Head of caudate nucleus (tissue), 42 donors: ENCODE measurements at regions not wholly inside any gene's neighbourhood (a gene's known extent, or its start where the extent isn't known, plus 50 kb on each side); places are given as distances from the start of the nearest gene placed in this dataset.

Experiments
- DNase-seq, 42 donors: peaks; one replicate each; pipeline versions ENCODE4 v3.0.0 to v3.0.0-alpha.2; 2020 to 2021; ENCODE audit warnings: mixed read lengths in 7 of 42
- intact Hi-C: fragments of 100-400 bp; cut with DNase I; formaldehyde crosslinking; loops from one replicate; pipeline ENCODE4 v1.15.0; 2022

- intact Hi-C loops = no loop called here
- peak in 4 of 42 donors; percentile 8 to 47 (median 31) for DNase-seq
Measured at GRCh38 chr9:73219985-73220626, 68.4 kb downstream of the ANXA1 start.

GRCh38 chr9:73223594-73223993 is 71.9 kb downstream of the ANXA1 start:
- intact Hi-C loops = no loop called here
- DNase-seq = no peak

- intact Hi-C loops = no loop called here
- DNase-seq = no peak
Measured at GRCh38 chr9:73229543-73229942, 77.9 kb downstream of the ANXA1 start.

DNA sequence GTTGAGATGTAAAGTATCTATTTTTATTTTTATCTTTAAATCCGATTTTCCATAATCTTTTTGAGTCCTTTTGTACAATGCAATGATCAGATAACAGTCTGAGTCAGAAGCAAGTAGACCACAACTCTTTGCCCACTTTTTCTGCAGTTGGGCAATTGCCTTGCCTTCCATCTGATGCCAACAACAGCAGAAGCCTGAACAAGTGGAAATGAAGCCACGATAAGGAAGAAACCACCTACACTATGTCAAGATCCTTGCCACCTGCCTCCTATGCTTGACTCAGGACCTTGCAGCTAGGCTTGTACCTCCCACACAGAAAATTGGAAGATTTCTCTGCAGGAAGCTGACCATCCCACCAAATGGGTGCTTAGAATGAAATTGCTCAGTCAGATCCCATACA is 78.6 kb downstream of the ANXA1 start:
- DNase-seq = no peak
- intact Hi-C loops = no loop called here

- no peak for DNase-seq
- intact Hi-C loops = no loop called here
Measured at GRCh38 chr9:73231203-73231602, 79.5 kb downstream of the ANXA1 start.

DNA sequence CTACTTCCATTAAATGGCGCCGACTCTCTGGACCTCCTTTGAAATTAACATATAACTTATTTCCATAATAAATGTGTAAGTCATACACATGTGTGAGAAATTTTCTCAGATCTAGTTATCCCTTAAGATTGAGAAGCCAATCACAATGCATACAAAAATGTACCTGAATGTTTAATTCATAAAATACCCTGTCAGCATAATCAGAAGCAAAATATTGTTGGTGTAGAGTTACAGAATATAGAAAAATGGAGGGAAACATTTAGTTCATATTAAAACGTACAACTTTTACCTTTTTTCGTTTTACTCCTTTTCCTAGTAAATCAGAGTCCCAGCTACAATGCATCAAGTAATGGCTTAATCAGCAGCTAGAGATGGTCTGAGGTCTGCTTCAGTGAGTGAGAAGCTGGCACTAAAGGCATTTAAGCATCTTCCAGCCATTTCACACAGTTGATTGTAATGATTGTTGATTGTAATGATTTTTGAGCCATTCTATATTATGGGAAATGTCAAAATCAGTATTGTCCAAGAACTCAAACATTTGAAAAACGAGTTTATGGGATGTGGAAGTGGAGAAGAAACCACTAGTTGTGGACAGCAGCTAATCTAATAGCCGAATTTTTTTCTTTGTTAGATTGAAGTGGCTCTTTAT is 81.8 kb downstream of the ANXA1 start:
- intact Hi-C loops = no loop called here
- no peak for DNase-seq

DNA sequence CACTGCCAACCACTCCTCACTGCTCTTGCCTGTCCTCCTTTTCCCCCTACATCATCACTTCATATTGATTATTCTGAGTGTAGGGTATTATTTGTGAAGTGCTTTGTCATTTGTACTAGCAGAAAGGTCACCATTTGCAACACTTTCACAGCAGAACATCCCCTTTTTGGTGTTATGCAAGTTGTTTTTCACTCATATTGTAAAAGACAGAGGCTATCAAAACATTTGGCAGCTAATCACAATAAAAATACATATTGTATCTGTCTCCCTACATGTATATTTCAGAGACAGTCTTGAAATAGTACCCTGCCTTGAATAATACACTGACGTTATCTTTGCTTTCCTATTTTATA is 82.3 kb downstream of the ANXA1 start:
- DNase-seq = no peak
- intact Hi-C loops = no loop called here

GRCh38 chr9:73237140-73237539 is 85.5 kb downstream of the ANXA1 start:
- intact Hi-C loops = no loop called here
- DNase-seq = no peak

GRCh38 chr9:73239570-73240265 is 88.1 kb downstream of the ANXA1 start:
- DNase-seq = peak in 1 of 42 donors; percentile 15
- intact Hi-C loops = no loop called here

DNA sequence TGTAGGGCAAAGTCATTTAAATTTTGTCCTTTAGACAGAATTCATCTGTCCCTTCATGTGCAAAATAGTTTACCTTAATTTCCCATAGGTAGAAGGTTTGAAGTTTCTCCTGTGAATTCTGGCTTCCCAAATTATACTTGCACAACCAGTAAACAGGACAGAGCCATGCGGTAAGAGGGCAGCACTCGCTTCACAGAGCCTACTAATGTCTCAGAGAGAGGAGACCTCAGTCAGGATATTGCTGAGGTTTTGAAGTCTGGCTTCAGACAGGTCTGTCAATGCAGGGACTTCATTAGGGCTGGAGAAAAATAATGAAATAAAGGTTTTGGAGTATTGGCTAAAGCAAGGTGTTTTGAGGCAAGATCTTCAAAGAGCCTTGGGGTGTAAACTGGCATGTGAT is 91.4 kb downstream of the ANXA1 start:
- DNase-seq = no peak
- intact Hi-C loops = no loop called here

DNA sequence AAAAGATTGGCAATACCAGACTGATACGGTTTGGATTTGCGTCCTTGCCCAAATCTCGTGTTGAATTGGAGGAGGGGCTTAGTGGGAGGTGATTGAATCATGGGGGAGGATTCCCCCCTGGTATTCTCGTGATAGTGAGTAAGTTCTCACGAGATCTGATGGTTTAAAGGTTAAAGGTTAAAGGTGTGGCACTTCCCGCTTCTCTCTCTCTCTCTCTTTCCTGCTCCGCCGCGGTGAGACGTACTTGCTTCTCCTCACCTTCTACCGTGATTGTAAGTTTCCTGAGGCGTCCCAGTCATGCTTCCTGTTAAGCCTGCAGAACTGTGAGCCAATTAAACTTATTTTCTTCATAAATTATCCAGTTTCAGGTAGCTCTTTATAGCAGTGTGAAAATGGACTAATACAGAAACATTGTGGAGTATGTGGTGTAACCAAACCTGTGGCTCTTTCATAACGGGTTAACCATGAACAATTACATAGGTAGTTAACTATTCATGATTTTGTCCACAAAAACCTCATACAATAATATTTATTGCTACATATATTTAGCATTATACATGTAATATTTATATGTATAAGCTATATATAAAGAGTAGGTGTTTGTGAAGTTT is 107.5 kb downstream of the ANXA1 start:
- intact Hi-C loops = no loop called here
- DNase-seq = no peak

- intact Hi-C loops = no loop called here
- DNase-seq = no peak
Measured at GRCh38 chr9:73260506-73260905, 108.8 kb downstream of the ANXA1 start.

DNA sequence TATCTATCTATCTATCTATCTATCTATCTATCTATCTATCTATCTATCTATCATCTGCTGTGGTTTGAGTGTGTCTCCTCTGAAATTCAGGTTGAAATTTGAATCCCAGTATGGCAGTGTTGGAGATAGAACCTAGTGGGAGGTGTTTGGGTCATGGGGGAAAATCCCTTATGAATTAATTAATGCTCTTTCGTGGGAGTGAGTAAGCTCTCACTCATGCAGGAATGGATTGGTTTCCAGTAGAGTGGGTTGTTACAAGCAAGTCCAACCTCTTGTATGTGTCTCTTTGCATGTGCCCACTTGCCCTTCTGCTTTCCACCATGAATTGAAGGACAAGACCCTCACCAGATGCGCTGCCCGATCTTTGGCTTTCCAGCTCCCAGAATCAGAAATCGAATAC is 113.0 kb downstream of the ANXA1 start:
- intact Hi-C loops = no loop called here

DNA sequence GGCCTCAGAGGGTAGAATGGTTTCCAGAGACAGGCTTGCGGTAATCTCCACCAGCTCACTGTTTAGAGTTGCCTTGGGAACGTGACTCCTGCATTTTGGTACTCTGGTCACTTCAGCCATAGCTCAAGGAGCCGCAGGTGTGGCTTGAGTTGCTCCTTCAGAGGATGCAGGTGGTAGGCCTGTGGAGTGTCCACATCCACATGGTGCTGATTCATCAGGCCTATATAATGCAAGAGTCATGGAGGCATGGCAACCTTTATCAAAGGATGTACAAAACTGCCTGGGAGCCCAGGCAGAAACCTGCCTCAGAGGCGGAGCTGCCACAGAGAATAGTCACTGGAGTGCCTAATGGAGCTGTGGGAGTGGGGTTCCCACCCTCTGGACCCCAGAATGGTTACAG is 114.2 kb downstream of the ANXA1 start:
- intact Hi-C loops = no loop called here
- no peak for DNase-seq

More for the DNA sequence above, 113.0 kb downstream of the ANXA1 start:
- no peak for DNase-seq

DNA sequence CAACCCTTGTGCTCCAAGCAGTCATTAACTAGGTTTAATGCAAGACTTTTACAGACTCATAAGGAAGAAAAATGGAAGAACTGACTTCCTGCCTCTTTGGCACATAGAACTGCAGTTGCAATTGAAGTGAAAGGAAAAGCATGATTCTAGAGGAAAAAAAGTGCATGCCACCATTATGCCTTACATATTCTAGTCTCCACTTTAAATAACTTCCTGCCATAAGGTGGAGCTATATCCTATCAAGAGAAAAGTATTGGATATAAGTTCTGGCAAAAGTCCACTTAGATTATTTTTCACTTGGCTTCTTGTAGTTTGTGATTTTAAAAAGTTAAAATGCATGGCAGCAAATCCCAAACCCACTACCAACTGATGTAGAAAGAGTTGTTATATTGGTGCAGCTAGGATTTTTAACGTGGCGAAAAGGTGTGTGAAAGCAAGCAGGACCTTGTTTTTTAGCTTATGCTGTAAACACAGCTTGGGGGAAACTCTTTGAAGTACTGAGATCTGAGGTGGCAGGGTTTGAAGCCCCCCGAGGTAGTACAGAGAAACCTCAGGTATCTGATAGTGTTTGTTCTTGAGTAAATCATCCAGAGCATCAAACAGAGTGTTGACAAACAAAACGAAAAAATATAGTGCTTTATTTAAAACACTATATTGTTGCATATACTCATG is 117.9 kb downstream of the ANXA1 start:
- no peak for DNase-seq
- intact Hi-C loops = no loop called here

DNA sequence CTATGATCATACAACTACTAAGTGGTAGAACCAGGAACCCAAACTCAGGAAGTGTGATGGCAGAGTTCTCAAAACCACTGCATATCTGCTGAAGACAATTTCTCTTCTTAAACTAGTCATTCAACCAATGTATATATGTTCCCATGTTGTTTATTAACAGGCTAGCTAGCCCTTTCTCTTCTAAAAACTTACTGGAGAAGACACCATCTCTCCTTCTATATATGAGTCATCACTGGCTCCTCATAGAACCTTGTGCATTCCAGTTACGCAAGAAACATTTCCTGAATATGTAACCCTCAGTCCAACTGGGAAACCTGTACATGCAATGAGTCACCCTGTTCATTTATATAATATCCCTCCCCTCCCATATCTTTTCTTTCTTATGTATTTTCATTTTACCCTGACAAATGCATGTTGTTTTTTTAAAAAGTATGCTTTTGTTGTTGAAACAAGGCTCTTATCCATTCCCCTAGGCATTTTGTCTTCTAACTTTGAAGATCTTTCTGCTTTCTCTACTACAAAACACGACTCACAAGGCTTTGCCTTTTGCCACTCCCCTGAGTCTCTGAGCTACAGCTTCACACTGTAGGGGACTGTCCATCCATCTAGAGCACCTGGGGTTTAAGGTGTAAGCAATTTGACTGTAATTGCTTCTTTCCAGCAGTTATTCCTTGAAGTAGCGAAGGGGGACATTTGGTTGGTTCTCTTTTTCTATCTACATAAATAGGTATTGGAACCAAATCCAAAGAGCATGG is 119.5 kb downstream of the ANXA1 start:
- DNase-seq = no peak
- intact Hi-C loops = no loop called here

- intact Hi-C loops = no loop called here
- DNase-seq = no peak
Measured at GRCh38 chr9:73280113-73280512, 128.4 kb downstream of the ANXA1 start.

DNA sequence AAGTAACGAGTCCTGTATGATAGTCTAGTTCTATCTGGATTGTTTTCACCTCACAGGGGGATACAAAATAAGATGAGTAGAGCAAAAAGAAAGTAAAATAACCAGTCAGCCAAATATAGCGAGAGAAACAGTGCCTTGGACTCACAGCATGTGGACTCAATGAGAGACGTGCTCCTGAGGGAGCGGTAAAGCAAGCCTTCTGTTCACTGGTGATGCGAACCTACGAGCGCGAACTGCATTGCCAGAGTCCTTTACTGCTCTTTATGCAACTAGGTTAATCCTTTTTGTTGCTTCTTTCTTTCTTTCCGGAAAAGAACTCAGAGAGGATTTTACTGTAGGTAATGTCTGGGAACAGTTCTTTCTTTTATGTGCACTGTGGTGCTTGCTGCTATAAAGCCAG is 132.7 kb downstream of the ANXA1 start:
- no peak for DNase-seq
- intact Hi-C loops = no loop called here

DNA sequence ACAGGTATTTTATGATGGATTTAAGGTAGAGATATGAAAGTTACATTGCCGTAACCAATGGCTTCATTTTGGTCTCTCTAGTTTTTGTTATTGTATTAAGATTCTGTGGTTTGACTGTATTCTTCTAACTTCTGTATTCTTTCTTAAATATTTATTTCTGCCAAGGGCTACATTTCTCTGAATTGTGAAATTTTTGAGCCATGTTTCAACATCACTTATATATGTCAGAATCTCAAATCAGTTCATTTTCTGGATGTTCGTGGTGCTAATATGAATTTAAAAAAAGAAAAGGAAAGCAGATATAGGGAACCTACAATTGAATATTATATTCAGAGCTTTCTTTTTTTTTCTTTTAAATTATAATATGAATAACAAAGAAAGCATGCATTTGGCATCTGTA is 142.7 kb downstream of the ANXA1 start:
- intact Hi-C loops = no loop called here
- no peak for DNase-seq
